K562 (cell line): ENCODE measurements at regions not wholly inside any gene's neighbourhood (a gene's known extent, or its start where the extent isn't known, plus 50 kb on each side); places are given as distances from the start of the nearest gene placed in this dataset.

Source experiments
- ATAC-seq: fragments of 200-7000 bp; cut with Tn5 transposase; 3 replicates; pipeline ENCODE4 v1.9.1; 2020; ENCODE audit warnings: moderate library complexity
- BruUV-seq: library from RNA; stranded (reverse); fragments of 400-500 nt; replicated peaks from 2 replicates; lab custom pipeline; 2021; lab: Mats Ljungman, UMichigan
- CTCF ChIA-PET: fragments of 300-600 bp; formaldehyde crosslinking; extraction: SDS; loops from one replicate; lab custom pipeline; 2021; ENCODE audit warnings: low intra/inter-chr PET ratio; lab: Yijun Ruan, JAX
- POLR2A ChIA-PET: fragments of 300-600, 350-650 bp; sonication (Branson Sonifier 250); formaldehyde crosslinking; extraction: SDS; loops from one replicate; lab custom pipeline; 2021; ENCODE audit warnings: antibody characterized with exemption, inconsistent platforms; lab: Yijun Ruan, JAX
- DNase-seq, 4 experiments: peaks; one replicate each; pipeline versions ENCODE4 v3.0.0 to v3.0.0-alpha.2; 2011 to 2018; ENCODE audit warnings: low spot score in 3 of 4, mixed read lengths in 3 of 4; ENCODE audit errors: extremely low read depth in 1 of 4
- FAIRE-seq: peaks from 2 replicates; lab custom pipeline; 2011; peaks lifted over from hg19 to GRCh38; lab: Jason Lieb, UNC
- H2AFZ ChIP-seq: 2 replicates; pipeline ENCODE4 v1.6.0; 2011; ENCODE audit warnings: low read depth, low read length, control low read depth, inconsistent platforms
- H3K27ac ChIP-seq: fragments of 200-600 bp; 3 replicates; pipeline ENCODE4 v1.8.0; 2011; ENCODE audit warnings: low read depth, mild to moderate bottlenecking, control low read depth, inconsistent platforms, low read length, moderate library complexity, mixed read lengths; ENCODE audit errors: extremely low read depth
- H3K27me3 ChIP-seq, 2 experiments: fragments of 300-600 bp in 1 of 2; 2 replicates in 1 of 2; 3 replicates in 1 of 2; pipeline versions ENCODE4 v1.6.0 to v1.8.0; 2011; ENCODE audit warnings: inconsistent platforms in 2 of 2, low read length in 2 of 2, mild to moderate bottlenecking in 1 of 2, mixed read lengths in 1 of 2, moderate library complexity in 1 of 2; ENCODE audit not compliant: control insufficient read depth in 2 of 2, insufficient read depth in 2 of 2
- H3K36me3 ChIP-seq: fragments of 300-600 bp; 3 replicates; pipeline ENCODE4 v1.8.0; 2011; ENCODE audit warnings: mild to moderate bottlenecking, low read length, inconsistent platforms; ENCODE audit not compliant: control insufficient read depth, insufficient read depth
- H3K4me1 ChIP-seq, 2 experiments: fragments of 200-600 bp in 1 of 2; replicated peaks in 1 of 2; 2 replicates in 1 of 2; 3 replicates in 1 of 2; pipeline versions ENCODE4 v1.5.1 to v1.8.0; 2011; ENCODE audit warnings: inconsistent platforms in 2 of 2, low read length in 2 of 2, mild to moderate bottlenecking in 1 of 2, mixed read lengths in 1 of 2, moderate library complexity in 1 of 2; ENCODE audit not compliant: control insufficient read depth in 2 of 2, insufficient read depth in 2 of 2
- H3K4me2 ChIP-seq: 2 replicates; pipeline ENCODE4 v1.6.1; 2011; ENCODE audit warnings: low read length, control low read depth, inconsistent platforms, mixed read lengths; ENCODE audit not compliant: insufficient read depth
- H3K4me3 ChIP-seq: fragments of 200-600 bp; sonication (generic), shearing (Covaris generic); 2 replicates; pipeline ENCODE4 v1.5.1; 2016; ENCODE audit warnings: control low read depth, inconsistent platforms
- H3K79me2 ChIP-seq: fragments of 200-600 bp; 3 replicates; pipeline ENCODE4 v1.8.0; 2011; ENCODE audit warnings: low read length, inconsistent platforms; ENCODE audit not compliant: control insufficient read depth, insufficient read depth
- H3K9ac ChIP-seq, 2 experiments: 2 replicates each; pipeline versions ENCODE4 v1.6.0 to v1.6.1; 2011; ENCODE audit warnings: low read depth in 2 of 2, low read length in 2 of 2, control low read depth in 1 of 2, inconsistent platforms in 1 of 2, mild to moderate bottlenecking in 1 of 2, mixed read lengths in 1 of 2; ENCODE audit not compliant: insufficient read depth in 1 of 2
- H3K9me1 ChIP-seq: one replicate; pipeline ENCODE4 v1.6.0; 2011; ENCODE audit warnings: inconsistent platforms, mild to moderate bottlenecking, low read length, moderate library complexity; ENCODE audit not compliant: control insufficient read depth, insufficient read depth
- H3K9me3 ChIP-seq: replicated peaks from 2 replicates; pipeline ENCODE4 v1.5.1; 2011; ENCODE audit warnings: low read depth, low read length, inconsistent platforms; ENCODE audit not compliant: control insufficient read depth, insufficient read depth
- H4K20me1 ChIP-seq: replicated peaks from 2 replicates; pipeline ENCODE4 v1.6.1; 2011; ENCODE audit warnings: low read length, inconsistent platforms, mixed read lengths; ENCODE audit not compliant: control insufficient read depth, insufficient read depth
- BRCA1 ChIP-seq, 2 experiments: fragments of 450-650 bp in 1 of 2; sonication (generic) in 1 of 2; formaldehyde crosslinking in 1 of 2; IDR thresholded peaks; 2 replicates each; pipeline versions ENCODE4 v1.5.0 to v1.6.1; 2017 to 2020; ENCODE audit warnings: mild to moderate bottlenecking in 1 of 2, missing genetic modification reagents in 1 of 2
- CXXC5 ChIP-seq: fragments of 250-450 bp; sonication (Bioruptor Pico); IDR thresholded peaks from 2 replicates; pipeline ENCODE4 v1.8.0; 2022; ENCODE audit warnings: inconsistent platforms, mild to moderate bottlenecking, moderate library complexity
- GABPA ChIP-seq: fragments of 200-800 bp; sonication (Bioruptor generic); conservative IDR thresholded peaks from 2 replicates; pipeline ENCODE4 v1.6.1; 2016; ENCODE audit warnings: low read depth, missing genetic modification characterization, missing compliant biosample characterization
- GTF2A2 ChIP-seq: IDR thresholded peaks from 2 replicates; pipeline ENCODE4 v1.6.1; 2016; ENCODE audit warnings: mild to moderate bottlenecking, missing genetic modification characterization, missing compliant biosample characterization
- HEY1 ChIP-seq: fragments of 250-450 bp; sonication (Bioruptor Pico); IDR thresholded peaks from 2 replicates; pipeline ENCODE4 v1.5.0; 2020; ENCODE audit warnings: mild to moderate bottlenecking, moderate library complexity, borderline replicate concordance
- MEIS2 ChIP-seq: fragments of 450-650 bp; IDR thresholded peaks from 2 replicates; pipeline ENCODE4 v1.6.1; 2014; ENCODE audit warnings: mild to moderate bottlenecking; ENCODE audit not compliant: partially characterized antibody
- NEUROD1 ChIP-seq: fragments of 150-350 bp; IDR thresholded peaks from 2 replicates; pipeline ENCODE4 v1.6.1; 2014; ENCODE audit warnings: borderline replicate concordance, low read length, low read depth; ENCODE audit not compliant: partially characterized antibody
- NR4A1 ChIP-seq, 2 experiments: fragments of 250-450 bp in 1 of 2; fragments of 450-650 bp in 1 of 2; sonication (Bioruptor Pico) in 1 of 2; IDR thresholded peaks; 2 replicates each; pipeline versions ENCODE4 v1.4.0 to v1.6.1; 2016 to 2020; ENCODE audit warnings: mild to moderate bottlenecking in 2 of 2, missing compliant biosample characterization in 1 of 2, missing genetic modification characterization in 1 of 2, moderate library complexity in 1 of 2
- POLR2B ChIP-seq: fragments of 450-650 bp; IDR thresholded peaks from 2 replicates; pipeline ENCODE4 v1.6.1; 2018; ENCODE audit warnings: low read depth; ENCODE audit not compliant: partially characterized antibody
- SMAD4 ChIP-seq: fragments of 250-450 bp; sonication (Bioruptor Pico); conservative IDR thresholded peaks from 2 replicates; pipeline ENCODE4 v1.8.0; 2021; ENCODE audit warnings: inconsistent platforms, mild to moderate bottlenecking, moderate library complexity
- SP2 ChIP-seq: IDR thresholded peaks from 2 replicates; pipeline ENCODE4 v1.6.1; 2011; ENCODE audit warnings: mild to moderate bottlenecking, low read depth, low read length, moderate library complexity; ENCODE audit not compliant: poor library complexity, severe bottlenecking; ENCODE audit errors: extremely low read depth
- STAG1 ChIP-seq: sonication (generic); formaldehyde crosslinking; IDR thresholded peaks from 2 replicates; pipeline ENCODE4 v1.5.0; 2020; ENCODE audit warnings: missing genetic modification reagents, borderline replicate concordance
- ZKSCAN8 ChIP-seq: fragments of 200-800 bp; sonication (Bioruptor generic); IDR thresholded peaks from 2 replicates; pipeline ENCODE4 v1.6.1; 2016; ENCODE audit warnings: missing genetic modification characterization, missing compliant biosample characterization
- ZNF232 ChIP-seq: sonication (generic); formaldehyde crosslinking; IDR thresholded peaks from 2 replicates; pipeline ENCODE4 v1.8.0; 2022; ENCODE audit warnings: mild to moderate bottlenecking, missing genetic modification reagents
- ZNF408 ChIP-seq: fragments of 250-450 bp; sonication (Bioruptor Pico); IDR thresholded peaks from 2 replicates; pipeline ENCODE4 v1.4.0; 2020; ENCODE audit warnings: low read depth, mild to moderate bottlenecking, moderate library complexity
- ZNF79 ChIP-seq: fragments of 250-450 bp; sonication (Bioruptor Pico); IDR thresholded peaks from 2 replicates; pipeline ENCODE4 v1.4.0; 2020; ENCODE audit warnings: low read depth, mild to moderate bottlenecking, moderate library complexity
- WGBS: fragments of 100-300 bp; shearing (Covaris generic); methylation state at CpG from one replicate; pipeline ENCODE4 v1.1.6; 2016; ENCODE audit warnings: low coverage, mixed read lengths; ENCODE audit not compliant: insufficient coverage; ENCODE audit errors: missing lambda C conversion rate; 5-methylcytosine and 5-hydroxymethylcytosine counted together
- in situ Hi-C: fragments of 300-500 bp; cut with MboI; formaldehyde crosslinking; loops from 4 replicates; pipeline ENCODE4 v1.15.0; 2018; ENCODE audit warnings: inconsistent platforms, mixed read lengths
- intact Hi-C: fragments of 100-400 bp; cut with micrococcal nuclease; formaldehyde crosslinking; loops from 2 replicates; pipeline ENCODE4 v1.14.2; 2022
- TF ChIP-seq, protein P1 (sequence below): sonication (generic); formaldehyde crosslinking; IDR thresholded peaks from 2 replicates; pipeline ENCODE4 v1.8.1; 2023; ENCODE audit warnings: mild to moderate bottlenecking, missing genetic modification reagents
- TF ChIP-seq, protein P2 (sequence below): fragments of 450-650 bp; IDR thresholded peaks from 2 replicates; pipeline ENCODE4 v1.6.1; 2017; ENCODE audit warnings: antibody characterized with exemption, mild to moderate bottlenecking

GRCh38 chr3:30300809-30301208 lies 305.6 kb upstream of the TGFBR2 start (continued):
- TF ChIP-seq SMAD4 (no peak), BRCA1 (IDR thresholded peaks at IDR 0.05) (no peak), BRCA1 (CRISPR knock-in tag; IDR thresholded peaks at IDR 0.05) (no peak), SP2 (no peak), ZNF232 (CRISPR knock-in tag) (no peak), CXXC5 (CRISPR knock-in tag) (no peak), NEUROD1 (no peak), HEY1 (CRISPR knock-in tag) (no peak), NR4A1 (CRISPR knock-in tag; IDR thresholded peaks at IDR 0.05) (no peak), NR4A1 (tag; IDR thresholded peaks at IDR 0.05) (no peak)
- TF ChIP-seq, protein P1, sequence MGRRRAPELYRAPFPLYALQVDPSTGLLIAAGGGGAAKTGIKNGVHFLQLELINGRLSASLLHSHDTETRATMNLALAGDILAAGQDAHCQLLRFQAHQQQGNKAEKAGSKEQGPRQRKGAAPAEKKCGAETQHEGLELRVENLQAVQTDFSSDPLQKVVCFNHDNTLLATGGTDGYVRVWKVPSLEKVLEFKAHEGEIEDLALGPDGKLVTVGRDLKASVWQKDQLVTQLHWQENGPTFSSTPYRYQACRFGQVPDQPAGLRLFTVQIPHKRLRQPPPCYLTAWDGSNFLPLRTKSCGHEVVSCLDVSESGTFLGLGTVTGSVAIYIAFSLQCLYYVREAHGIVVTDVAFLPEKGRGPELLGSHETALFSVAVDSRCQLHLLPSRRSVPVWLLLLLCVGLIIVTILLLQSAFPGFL (CRISPR knock-in tag) = no peak

DNA sequence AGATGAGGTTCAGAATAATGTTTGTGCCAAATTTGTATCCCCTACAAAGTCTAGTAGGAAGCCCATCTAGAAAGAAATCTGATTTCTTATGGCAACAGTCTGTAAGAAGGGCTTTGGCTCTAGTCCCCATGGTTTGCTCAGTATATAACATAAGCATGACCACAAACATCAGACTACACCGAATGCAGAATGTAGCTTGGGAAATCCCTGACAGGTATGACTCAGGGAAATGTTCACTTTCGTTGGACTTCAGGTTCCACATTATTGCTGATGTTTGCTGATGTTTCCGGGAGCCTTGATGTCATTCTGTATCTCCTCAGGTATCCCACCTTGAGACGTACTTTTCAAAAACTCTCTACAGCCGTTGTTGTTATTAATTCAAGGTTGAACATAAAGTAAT lies 304.4 kb upstream of the TGFBR2 start:
- no peak for FAIRE-seq
- WGBS = 2% methylated on average over 5 of the region's 5 CpGs
- no peak for ATAC-seq
- Histone ChIP-seq H3K36me3 (no peaks in the 10 kb centered on the region), H3K4me3 (no peak overlapping the region), H3K27me3 (no peaks in the 10 kb centered on the region), H3K4me2 (no peak overlapping the region), H3K27ac (no peak overlapping the region), H3K9me3 (no peaks in the 10 kb centered on the region), H3K79me2 (no peaks in the 10 kb centered on the region), H3K9ac (no peak overlapping the region), H2AFZ (no peak overlapping the region), H4K20me1 (no peaks in the 10 kb centered on the region), H3K4me1 (no peaks in the 10 kb centered on the region), H3K9me1 (no peaks in the 10 kb centered on the region)
- intact Hi-C loops (no loop called here), in situ Hi-C loops (no loop called here)
- ChIA-PET CTCF (no interaction called here), POLR2A (no interaction called here)
- DNase-seq = no peak
- no TSS peak for BruUV-seq
- TF ChIP-seq GTF2A2 (no peak), ZKSCAN8 (CRISPR knock-in tag) (no peak), POLR2B (no peak), MEIS2 (no peak), GABPA (tag) (no peak), ZNF408 (CRISPR knock-in tag) (no peak), STAG1 (no peak), ZNF79 (CRISPR knock-in tag) (no peak)
- TF ChIP-seq, protein P2, sequence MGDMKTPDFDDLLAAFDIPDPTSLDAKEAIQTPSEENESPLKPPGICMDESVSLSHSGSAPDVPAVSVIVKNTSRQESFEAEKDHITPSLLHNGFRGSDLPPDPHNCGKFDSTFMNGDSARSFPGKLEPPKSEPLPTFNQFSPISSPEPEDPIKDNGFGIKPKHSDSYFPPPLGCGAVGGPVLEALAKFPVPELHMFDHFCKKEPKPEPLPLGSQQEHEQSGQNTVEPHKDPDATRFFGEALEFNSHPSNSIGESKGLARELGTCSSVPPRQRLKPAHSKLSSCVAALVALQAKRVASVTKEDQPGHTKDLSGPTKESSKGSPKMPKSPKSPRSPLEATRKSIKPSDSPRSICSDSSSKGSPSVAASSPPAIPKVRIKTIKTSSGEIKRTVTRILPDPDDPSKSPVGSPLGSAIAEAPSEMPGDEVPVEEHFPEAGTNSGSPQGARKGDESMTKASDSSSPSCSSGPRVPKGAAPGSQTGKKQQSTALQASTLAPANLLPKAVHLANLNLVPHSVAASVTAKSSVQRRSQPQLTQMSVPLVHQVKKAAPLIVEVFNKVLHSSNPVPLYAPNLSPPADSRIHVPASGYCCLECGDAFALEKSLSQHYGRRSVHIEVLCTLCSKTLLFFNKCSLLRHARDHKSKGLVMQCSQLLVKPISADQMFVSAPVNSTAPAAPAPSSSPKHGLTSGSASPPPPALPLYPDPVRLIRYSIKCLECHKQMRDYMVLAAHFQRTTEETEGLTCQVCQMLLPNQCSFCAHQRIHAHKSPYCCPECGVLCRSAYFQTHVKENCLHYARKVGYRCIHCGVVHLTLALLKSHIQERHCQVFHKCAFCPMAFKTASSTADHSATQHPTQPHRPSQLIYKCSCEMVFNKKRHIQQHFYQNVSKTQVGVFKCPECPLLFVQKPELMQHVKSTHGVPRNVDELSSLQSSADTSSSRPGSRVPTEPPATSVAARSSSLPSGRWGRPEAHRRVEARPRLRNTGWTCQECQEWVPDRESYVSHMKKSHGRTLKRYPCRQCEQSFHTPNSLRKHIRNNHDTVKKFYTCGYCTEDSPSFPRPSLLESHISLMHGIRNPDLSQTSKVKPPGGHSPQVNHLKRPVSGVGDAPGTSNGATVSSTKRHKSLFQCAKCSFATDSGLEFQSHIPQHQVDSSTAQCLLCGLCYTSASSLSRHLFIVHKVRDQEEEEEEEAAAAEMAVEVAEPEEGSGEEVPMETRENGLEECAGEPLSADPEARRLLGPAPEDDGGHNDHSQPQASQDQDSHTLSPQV = no peak
